ENCODE measurements at regions not wholly inside any gene's neighbourhood (a gene's known extent, or its start where the extent isn't known, plus 50 kb on each side); places are given as distances from the start of the nearest gene placed in this dataset.
"Not testable (repeated sequence)": the region's sequence is repeated elsewhere in the genome, so short reads cannot be mapped to it uniquely, and the experiment has no call there.

- H3K9me3 ChIP-seq (replicated peaks; ENCODE audit: low read length), result no peaks in the 10 kb centered on the region
- H3K36me3 ChIP-seq (ENCODE audit: insufficient read depth, low read length), result no peaks in the 10 kb centered on the region
- H3K4me1 ChIP-seq (ENCODE audit: control insufficient read depth, insufficient read depth, low read length), result no peaks in the 10 kb centered on the region
- H3K27me3 ChIP-seq (ENCODE audit: control insufficient read depth, insufficient read depth, low read length), result no peaks in the 10 kb centered on the region
- no peak overlapping the region for H3K4me2 ChIP-seq (ENCODE audit: low read length)
- H3K9ac ChIP-seq (ENCODE audit: low read depth, low read length), result no peak overlapping the region
- no peak overlapping the region for H3K4me3 ChIP-seq (ENCODE audit: low read length)
These were observed 338.5 kb upstream of the SETBP1 start for GRCh38 chr18:44342162-44342561.

GRCh38 chr18:44342946-44343345 is 337.7 kb upstream of the SETBP1 start:
- Histone ChIP-seq H3K9ac (ENCODE audit: low read depth, low read length) (no peak overlapping the region), H3K4me3 (ENCODE audit: low read length) (no peak overlapping the region), H3K27me3 (ENCODE audit: control insufficient read depth, insufficient read depth, low read length) (no peaks in the 10 kb centered on the region), H3K4me2 (ENCODE audit: low read length) (no peak overlapping the region), H3K9me3 (replicated peaks; ENCODE audit: low read length) (no peaks in the 10 kb centered on the region), H3K36me3 (ENCODE audit: insufficient read depth, low read length) (no peaks in the 10 kb centered on the region), H3K4me1 (ENCODE audit: control insufficient read depth, insufficient read depth, low read length) (no peaks in the 10 kb centered on the region)

GRCh38 chr18:44343570-44343969 is 337.1 kb upstream of the SETBP1 start:
- Histone ChIP-seq H3K36me3 (ENCODE audit: insufficient read depth, low read length) (no peaks in the 10 kb centered on the region), H3K9me3 (replicated peaks; ENCODE audit: low read length) (no peaks in the 10 kb centered on the region), H3K27me3 (ENCODE audit: control insufficient read depth, insufficient read depth, low read length) (no peaks in the 10 kb centered on the region), H3K4me2 (ENCODE audit: low read length) (no peak overlapping the region), H3K4me3 (ENCODE audit: low read length) (no peak overlapping the region), H3K4me1 (ENCODE audit: control insufficient read depth, insufficient read depth, low read length) (no peaks in the 10 kb centered on the region), H3K9ac (ENCODE audit: low read depth, low read length) (no peak overlapping the region)

GRCh38 chr18:44356566-44357157 is 324.0 kb upstream of the SETBP1 start:
- no peak overlapping the region for H3K4me2 ChIP-seq (ENCODE audit: low read length)
- no peak overlapping the region for H3K4me3 ChIP-seq (ENCODE audit: low read length)
- H3K9me3 ChIP-seq (replicated peaks; ENCODE audit: low read length), result no peaks in the 10 kb centered on the region
- H3K27me3 ChIP-seq (ENCODE audit: control insufficient read depth, insufficient read depth, low read length), result no peaks in the 10 kb centered on the region
- H3K4me1 ChIP-seq (ENCODE audit: control insufficient read depth, insufficient read depth, low read length), result no peaks in the 10 kb centered on the region
- H3K36me3 ChIP-seq (ENCODE audit: insufficient read depth, low read length), result no peaks in the 10 kb centered on the region
- no peak overlapping the region for H3K9ac ChIP-seq (ENCODE audit: low read depth, low read length)

- Histone ChIP-seq H3K36me3 (ENCODE audit: insufficient read depth, low read length) (no peaks in the 10 kb centered on the region), H3K4me3 (ENCODE audit: low read length) (no peak overlapping the region), H3K27me3 (ENCODE audit: control insufficient read depth, insufficient read depth, low read length) (no peaks in the 10 kb centered on the region), H3K4me2 (ENCODE audit: low read length) (no peak overlapping the region), H3K9me3 (replicated peaks; ENCODE audit: low read length) (no peaks in the 10 kb centered on the region), H3K4me1 (ENCODE audit: control insufficient read depth, insufficient read depth, low read length) (no peaks in the 10 kb centered on the region), H3K9ac (ENCODE audit: low read depth, low read length) (no peak overlapping the region)
These were observed 322.3 kb upstream of the SETBP1 start for GRCh38 chr18:44358402-44358801.

- H3K36me3 ChIP-seq (ENCODE audit: insufficient read depth, low read length); H3K4me2 ChIP-seq (ENCODE audit: low read length); H3K4me1 ChIP-seq (ENCODE audit: control insufficient read depth, insufficient read depth, low read length); H3K9ac ChIP-seq (ENCODE audit: low read depth, low read length); H3K27me3 ChIP-seq (ENCODE audit: control insufficient read depth, insufficient read depth, low read length); H3K9me3 ChIP-seq (replicated peaks; ENCODE audit: low read length); H3K4me3 ChIP-seq (ENCODE audit: low read length): not testable (repeated sequence)
These were observed 320.9 kb upstream of the SETBP1 start for GRCh38 chr18:44359741-44360140.

- not testable (repeated sequence) for H3K9me3 ChIP-seq (replicated peaks; ENCODE audit: low read length); H3K4me1 ChIP-seq (ENCODE audit: control insufficient read depth, insufficient read depth, low read length); H3K4me3 ChIP-seq (ENCODE audit: low read length); H3K9ac ChIP-seq (ENCODE audit: low read depth, low read length); H3K36me3 ChIP-seq (ENCODE audit: insufficient read depth, low read length); H3K27me3 ChIP-seq (ENCODE audit: control insufficient read depth, insufficient read depth, low read length); H3K4me2 ChIP-seq (ENCODE audit: low read length)
These were observed 318.5 kb upstream of the SETBP1 start for GRCh38 chr18:44362213-44362612.

- H3K4me2 ChIP-seq (ENCODE audit: low read length), result no peak overlapping the region
- H3K4me1 ChIP-seq (ENCODE audit: control insufficient read depth, insufficient read depth, low read length), result no peaks in the 10 kb centered on the region
- no peak overlapping the region for H3K9ac ChIP-seq (ENCODE audit: low read depth, low read length)
- peaks cover 4% of the 10 kb centered on the region for H3K27me3 ChIP-seq (ENCODE audit: control insufficient read depth, insufficient read depth, low read length)
- peaks cover 3% of the 10 kb centered on the region for H3K9me3 ChIP-seq (replicated peaks; ENCODE audit: low read length)
- H3K4me3 ChIP-seq (ENCODE audit: low read length), result no peak overlapping the region
- no peaks in the 10 kb centered on the region for H3K36me3 ChIP-seq (ENCODE audit: insufficient read depth, low read length)
These were observed 309.8 kb upstream of the SETBP1 start for GRCh38 chr18:44370861-44371260.

GRCh38 chr18:44374966-44375365 is 305.7 kb upstream of the SETBP1 start:
- Histone ChIP-seq H3K9me3 (replicated peaks; ENCODE audit: low read length) (peaks cover 3% of the 10 kb centered on the region), H3K4me3 (ENCODE audit: low read length) (no peak overlapping the region), H3K36me3 (ENCODE audit: insufficient read depth, low read length) (no peaks in the 10 kb centered on the region), H3K27me3 (ENCODE audit: control insufficient read depth, insufficient read depth, low read length) (peaks cover 4% of the 10 kb centered on the region), H3K4me1 (ENCODE audit: control insufficient read depth, insufficient read depth, low read length) (no peaks in the 10 kb centered on the region), H3K9ac (ENCODE audit: low read depth, low read length) (no peak overlapping the region), H3K4me2 (ENCODE audit: low read length) (no peak overlapping the region)

GRCh38 chr18:44386401-44386800 is 294.3 kb upstream of the SETBP1 start:
- Histone ChIP-seq H3K4me3 (ENCODE audit: low read length) (no peak overlapping the region), H3K9me3 (replicated peaks; ENCODE audit: low read length) (no peaks in the 10 kb centered on the region), H3K4me2 (ENCODE audit: low read length) (no peak overlapping the region), H3K4me1 (ENCODE audit: control insufficient read depth, insufficient read depth, low read length) (no peaks in the 10 kb centered on the region), H3K27me3 (ENCODE audit: control insufficient read depth, insufficient read depth, low read length) (no peaks in the 10 kb centered on the region), H3K9ac (ENCODE audit: low read depth, low read length) (no peak overlapping the region), H3K36me3 (ENCODE audit: insufficient read depth, low read length) (no peaks in the 10 kb centered on the region)

- no peak overlapping the region for H3K9ac ChIP-seq (ENCODE audit: low read depth, low read length)
- H3K4me3 ChIP-seq (ENCODE audit: low read length), result no peak overlapping the region
- no peaks in the 10 kb centered on the region for H3K36me3 ChIP-seq (ENCODE audit: insufficient read depth, low read length)
- no peaks in the 10 kb centered on the region for H3K27me3 ChIP-seq (ENCODE audit: control insufficient read depth, insufficient read depth, low read length)
- no peaks in the 10 kb centered on the region for H3K9me3 ChIP-seq (replicated peaks; ENCODE audit: low read length)
- no peak overlapping the region for H3K4me2 ChIP-seq (ENCODE audit: low read length)
- H3K4me1 ChIP-seq (ENCODE audit: control insufficient read depth, insufficient read depth, low read length), result no peaks in the 10 kb centered on the region
These were observed 292.4 kb upstream of the SETBP1 start for GRCh38 chr18:44388329-44388728.

- H3K27me3 ChIP-seq (ENCODE audit: control insufficient read depth, insufficient read depth, low read length), result no peaks in the 10 kb centered on the region
- H3K4me1 ChIP-seq (ENCODE audit: control insufficient read depth, insufficient read depth, low read length), result no peaks in the 10 kb centered on the region
- H3K4me3 ChIP-seq (ENCODE audit: low read length), result no peak overlapping the region
- no peaks in the 10 kb centered on the region for H3K9me3 ChIP-seq (replicated peaks; ENCODE audit: low read length)
- no peak overlapping the region for H3K4me2 ChIP-seq (ENCODE audit: low read length)
- H3K9ac ChIP-seq (ENCODE audit: low read depth, low read length), result no peak overlapping the region
- no peaks in the 10 kb centered on the region for H3K36me3 ChIP-seq (ENCODE audit: insufficient read depth, low read length)
These were observed 287.8 kb upstream of the SETBP1 start for GRCh38 chr18:44392933-44393332.
